K562 (cell line): ENCODE measurements at regions not wholly inside any gene's neighbourhood (a gene's known extent, or its start where the extent isn't known, plus 50 kb on each side); places are given as distances from the start of the nearest gene placed in this dataset.

ENCODE experiments used
- ATAC-seq: fragments of 200-7000 bp; cut with Tn5 transposase; 3 replicates; pipeline ENCODE4 v1.9.1; 2020; ENCODE audit warnings: moderate library complexity
- BruUV-seq: library from RNA; stranded (reverse); fragments of 400-500 nt; replicated peaks from 2 replicates; lab custom pipeline; 2021; lab: Mats Ljungman, UMichigan
- CTCF ChIA-PET: fragments of 300-600 bp; formaldehyde crosslinking; extraction: SDS; loops from one replicate; lab custom pipeline; 2021; ENCODE audit warnings: low intra/inter-chr PET ratio; lab: Yijun Ruan, JAX
- POLR2A ChIA-PET: fragments of 300-600, 350-650 bp; sonication (Branson Sonifier 250); formaldehyde crosslinking; extraction: SDS; loops from one replicate; lab custom pipeline; 2021; ENCODE audit warnings: antibody characterized with exemption, inconsistent platforms; lab: Yijun Ruan, JAX
- DNase-seq, 4 experiments: peaks; one replicate each; pipeline versions ENCODE4 v3.0.0 to v3.0.0-alpha.2; 2011 to 2018; ENCODE audit warnings: low spot score in 3 of 4, mixed read lengths in 3 of 4; ENCODE audit errors: extremely low read depth in 1 of 4
- FAIRE-seq: peaks from 2 replicates; lab custom pipeline; 2011; peaks lifted over from hg19 to GRCh38; lab: Jason Lieb, UNC
- H2AFZ ChIP-seq: 2 replicates; pipeline ENCODE4 v1.6.0; 2011; ENCODE audit warnings: low read depth, low read length, control low read depth, inconsistent platforms
- H3K27ac ChIP-seq: fragments of 200-600 bp; 3 replicates; pipeline ENCODE4 v1.8.0; 2011; ENCODE audit warnings: low read depth, mild to moderate bottlenecking, control low read depth, inconsistent platforms, low read length, moderate library complexity, mixed read lengths; ENCODE audit errors: extremely low read depth
- H3K27me3 ChIP-seq, 2 experiments: fragments of 300-600 bp in 1 of 2; 2 replicates in 1 of 2; 3 replicates in 1 of 2; pipeline versions ENCODE4 v1.6.0 to v1.8.0; 2011; ENCODE audit warnings: inconsistent platforms in 2 of 2, low read length in 2 of 2, mild to moderate bottlenecking in 1 of 2, mixed read lengths in 1 of 2, moderate library complexity in 1 of 2; ENCODE audit not compliant: control insufficient read depth in 2 of 2, insufficient read depth in 2 of 2
- H3K36me3 ChIP-seq: fragments of 300-600 bp; 3 replicates; pipeline ENCODE4 v1.8.0; 2011; ENCODE audit warnings: mild to moderate bottlenecking, low read length, inconsistent platforms; ENCODE audit not compliant: control insufficient read depth, insufficient read depth
- H3K4me1 ChIP-seq, 2 experiments: fragments of 200-600 bp in 1 of 2; replicated peaks in 1 of 2; 2 replicates in 1 of 2; 3 replicates in 1 of 2; pipeline versions ENCODE4 v1.5.1 to v1.8.0; 2011; ENCODE audit warnings: inconsistent platforms in 2 of 2, low read length in 2 of 2, mild to moderate bottlenecking in 1 of 2, mixed read lengths in 1 of 2, moderate library complexity in 1 of 2; ENCODE audit not compliant: control insufficient read depth in 2 of 2, insufficient read depth in 2 of 2
- H3K4me2 ChIP-seq: 2 replicates; pipeline ENCODE4 v1.6.1; 2011; ENCODE audit warnings: low read length, control low read depth, inconsistent platforms, mixed read lengths; ENCODE audit not compliant: insufficient read depth
- H3K4me3 ChIP-seq: fragments of 200-600 bp; sonication (generic), shearing (Covaris generic); 2 replicates; pipeline ENCODE4 v1.5.1; 2016; ENCODE audit warnings: control low read depth, inconsistent platforms
- H3K79me2 ChIP-seq: fragments of 200-600 bp; 3 replicates; pipeline ENCODE4 v1.8.0; 2011; ENCODE audit warnings: low read length, inconsistent platforms; ENCODE audit not compliant: control insufficient read depth, insufficient read depth
- H3K9ac ChIP-seq, 2 experiments: 2 replicates each; pipeline versions ENCODE4 v1.6.0 to v1.6.1; 2011; ENCODE audit warnings: low read depth in 2 of 2, low read length in 2 of 2, control low read depth in 1 of 2, inconsistent platforms in 1 of 2, mild to moderate bottlenecking in 1 of 2, mixed read lengths in 1 of 2; ENCODE audit not compliant: insufficient read depth in 1 of 2
- H3K9me1 ChIP-seq: one replicate; pipeline ENCODE4 v1.6.0; 2011; ENCODE audit warnings: inconsistent platforms, mild to moderate bottlenecking, low read length, moderate library complexity; ENCODE audit not compliant: control insufficient read depth, insufficient read depth
- H3K9me3 ChIP-seq: replicated peaks from 2 replicates; pipeline ENCODE4 v1.5.1; 2011; ENCODE audit warnings: low read depth, low read length, inconsistent platforms; ENCODE audit not compliant: control insufficient read depth, insufficient read depth
- H4K20me1 ChIP-seq: replicated peaks from 2 replicates; pipeline ENCODE4 v1.6.1; 2011; ENCODE audit warnings: low read length, inconsistent platforms, mixed read lengths; ENCODE audit not compliant: control insufficient read depth, insufficient read depth
- CREBBP ChIP-seq: IDR thresholded peaks from one replicate; pipeline ENCODE4 v1.6.1; 2012; ENCODE audit warnings: low read depth, mild to moderate bottlenecking, control low read depth, inconsistent platforms, low read length
- FOXK2 ChIP-seq, 2 experiments: fragments of 450-650 bp; IDR thresholded peaks in 1 of 2; conservative IDR thresholded peaks in 1 of 2; 2 replicates each; pipeline ENCODE4 v1.6.1; 2016; ENCODE audit warnings: low read depth in 2 of 2, mild to moderate bottlenecking in 1 of 2
- GATAD2A ChIP-seq: fragments of 450-650 bp; IDR thresholded peaks from 2 replicates; pipeline ENCODE4 v1.6.1; 2017
- HMGN3 ChIP-seq: IDR thresholded peaks from 2 replicates; pipeline ENCODE4 v1.6.1; 2011; ENCODE audit warnings: borderline replicate concordance, low read depth, mild to moderate bottlenecking, mixed read lengths, low read length; ENCODE audit not compliant: insufficient read length; ENCODE audit errors: extremely low read depth
- KDM1A ChIP-seq, 2 experiments: fragments of 450-650 bp; IDR thresholded peaks; 2 replicates each; pipeline ENCODE4 v1.6.1; 2016; ENCODE audit warnings: mild to moderate bottlenecking in 2 of 2
- KHSRP ChIP-seq: fragments of 450-650 bp; IDR thresholded peaks from 2 replicates; pipeline ENCODE4 v1.6.1; 2017
- MAFF ChIP-seq: IDR thresholded peaks from 2 replicates; pipeline ENCODE4 v1.6.1; 2012; ENCODE audit warnings: low read length, improper control_type of control experiment
- PHTF2 ChIP-seq: fragments of 250-450 bp; sonication (Bioruptor Pico); IDR thresholded peaks from 2 replicates; pipeline ENCODE4 v1.5.0; 2021; ENCODE audit warnings: mild to moderate bottlenecking
- POLR3A ChIP-seq: IDR thresholded peaks from 2 replicates; pipeline ENCODE4 v1.6.1; 2011; ENCODE audit warnings: borderline replicate concordance, mild to moderate bottlenecking, moderate library complexity; ENCODE audit not compliant: insufficient read length, insufficient read depth; ENCODE audit errors: extremely low read depth
- SREBF2 ChIP-seq: sonication (generic); formaldehyde crosslinking; IDR thresholded peaks from 2 replicates; pipeline ENCODE4 v1.4.0; 2020; ENCODE audit warnings: mild to moderate bottlenecking, missing genetic modification reagents
- THRAP3 ChIP-seq: fragments of 450-650 bp; IDR thresholded peaks from 2 replicates; pipeline ENCODE4 v1.6.1; 2016; ENCODE audit warnings: mild to moderate bottlenecking, inconsistent platforms, borderline replicate concordance
- ZNF561 ChIP-seq: fragments of 450-650 bp; formaldehyde crosslinking; conservative IDR thresholded peaks from 2 replicates; pipeline ENCODE4 v1.4.0; 2020; ENCODE audit warnings: mild to moderate bottlenecking, moderate library complexity
- ZNF589 ChIP-seq: fragments of 200-800 bp; sonication (Bioruptor generic); IDR thresholded peaks from 2 replicates; pipeline ENCODE4 v1.6.1; 2016; ENCODE audit warnings: low read depth, missing genetic modification characterization, missing compliant biosample characterization
- ZZZ3 ChIP-seq: fragments of 450-650 bp; IDR thresholded peaks from 2 replicates; pipeline ENCODE4 v1.6.1; 2016; ENCODE audit warnings: antibody characterized with exemption, mild to moderate bottlenecking, moderate library complexity
- WGBS: fragments of 100-300 bp; shearing (Covaris generic); methylation state at CpG from one replicate; pipeline ENCODE4 v1.1.6; 2016; ENCODE audit warnings: low coverage, mixed read lengths; ENCODE audit not compliant: insufficient coverage; ENCODE audit errors: missing lambda C conversion rate; 5-methylcytosine and 5-hydroxymethylcytosine counted together
- in situ Hi-C: fragments of 300-500 bp; cut with MboI; formaldehyde crosslinking; loops from 4 replicates; pipeline ENCODE4 v1.15.0; 2018; ENCODE audit warnings: inconsistent platforms, mixed read lengths
- intact Hi-C: fragments of 100-400 bp; cut with micrococcal nuclease; formaldehyde crosslinking; loops from 2 replicates; pipeline ENCODE4 v1.14.2; 2022
- TF ChIP-seq, protein P1 (sequence below): fragments of 450-650 bp; conservative IDR thresholded peaks from 2 replicates; pipeline ENCODE4 v1.6.1; 2016; ENCODE audit warnings: missing genetic modification characterization, low read depth, mild to moderate bottlenecking, missing compliant biosample characterization, moderate library complexity
- TF ChIP-seq, protein P2 (sequence below), 2 experiments: fragments of 450-650 bp; IDR thresholded peaks; 2 replicates each; pipeline ENCODE4 v1.6.1; 2016; ENCODE audit warnings: mild to moderate bottlenecking in 2 of 2, borderline replicate concordance in 1 of 2, low read depth in 1 of 2, moderate library complexity in 1 of 2

- Histone ChIP-seq H2AFZ (no peak overlapping the region), H3K27me3 (no peaks in the 10 kb centered on the region), H3K27ac (no peak overlapping the region), H4K20me1 (no peaks in the 10 kb centered on the region), H3K4me1 (no peaks in the 10 kb centered on the region), H3K9ac (no peak overlapping the region), H3K4me3 (no peak overlapping the region), H3K4me2 (no peak overlapping the region), H3K9me3 (no peaks in the 10 kb centered on the region), H3K79me2 (no peaks in the 10 kb centered on the region), H3K9me1 (no peaks in the 10 kb centered on the region), H3K36me3 (no peaks in the 10 kb centered on the region)
- no peak for DNase-seq
- CTCF ChIA-PET, result no interaction called here
- no peak for FAIRE-seq
- intact Hi-C loops, result no loop called here
- in situ Hi-C loops, result no loop called here
- WGBS, result 0% methylated on average over 2 of the region's 2 CpGs
- POLR2A ChIA-PET, result no interaction called here
- ATAC-seq, result no peak
- BruUV-seq, result no TSS peak
- no peak for TF ChIP-seq POLR3A
- no peak for TF ChIP-seq KDM1A (IDR thresholded peaks at IDR 0.05)
- TF ChIP-seq SREBF2 (CRISPR knock-in tag), result no peak
- no peak for TF ChIP-seq PHTF2 (CRISPR knock-in tag)
- no peak for TF ChIP-seq CREBBP
- TF ChIP-seq HMGN3, result no peak
- TF ChIP-seq, protein P1, sequence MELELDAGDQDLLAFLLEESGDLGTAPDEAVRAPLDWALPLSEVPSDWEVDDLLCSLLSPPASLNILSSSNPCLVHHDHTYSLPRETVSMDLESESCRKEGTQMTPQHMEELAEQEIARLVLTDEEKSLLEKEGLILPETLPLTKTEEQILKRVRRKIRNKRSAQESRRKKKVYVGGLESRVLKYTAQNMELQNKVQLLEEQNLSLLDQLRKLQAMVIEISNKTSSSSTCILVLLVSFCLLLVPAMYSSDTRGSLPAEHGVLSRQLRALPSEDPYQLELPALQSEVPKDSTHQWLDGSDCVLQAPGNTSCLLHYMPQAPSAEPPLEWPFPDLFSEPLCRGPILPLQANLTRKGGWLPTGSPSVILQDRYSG (tag), result no peak
- no peak for TF ChIP-seq GATAD2A
- no peak for TF ChIP-seq THRAP3
- no peak for TF ChIP-seq MAFF
- no peak for TF ChIP-seq ZZZ3
- TF ChIP-seq ZNF589, result no peak
- TF ChIP-seq ZNF561 (CRISPR knock-in tag), result no peak
- TF ChIP-seq KHSRP, result no peak
- TF ChIP-seq, protein P2, sequence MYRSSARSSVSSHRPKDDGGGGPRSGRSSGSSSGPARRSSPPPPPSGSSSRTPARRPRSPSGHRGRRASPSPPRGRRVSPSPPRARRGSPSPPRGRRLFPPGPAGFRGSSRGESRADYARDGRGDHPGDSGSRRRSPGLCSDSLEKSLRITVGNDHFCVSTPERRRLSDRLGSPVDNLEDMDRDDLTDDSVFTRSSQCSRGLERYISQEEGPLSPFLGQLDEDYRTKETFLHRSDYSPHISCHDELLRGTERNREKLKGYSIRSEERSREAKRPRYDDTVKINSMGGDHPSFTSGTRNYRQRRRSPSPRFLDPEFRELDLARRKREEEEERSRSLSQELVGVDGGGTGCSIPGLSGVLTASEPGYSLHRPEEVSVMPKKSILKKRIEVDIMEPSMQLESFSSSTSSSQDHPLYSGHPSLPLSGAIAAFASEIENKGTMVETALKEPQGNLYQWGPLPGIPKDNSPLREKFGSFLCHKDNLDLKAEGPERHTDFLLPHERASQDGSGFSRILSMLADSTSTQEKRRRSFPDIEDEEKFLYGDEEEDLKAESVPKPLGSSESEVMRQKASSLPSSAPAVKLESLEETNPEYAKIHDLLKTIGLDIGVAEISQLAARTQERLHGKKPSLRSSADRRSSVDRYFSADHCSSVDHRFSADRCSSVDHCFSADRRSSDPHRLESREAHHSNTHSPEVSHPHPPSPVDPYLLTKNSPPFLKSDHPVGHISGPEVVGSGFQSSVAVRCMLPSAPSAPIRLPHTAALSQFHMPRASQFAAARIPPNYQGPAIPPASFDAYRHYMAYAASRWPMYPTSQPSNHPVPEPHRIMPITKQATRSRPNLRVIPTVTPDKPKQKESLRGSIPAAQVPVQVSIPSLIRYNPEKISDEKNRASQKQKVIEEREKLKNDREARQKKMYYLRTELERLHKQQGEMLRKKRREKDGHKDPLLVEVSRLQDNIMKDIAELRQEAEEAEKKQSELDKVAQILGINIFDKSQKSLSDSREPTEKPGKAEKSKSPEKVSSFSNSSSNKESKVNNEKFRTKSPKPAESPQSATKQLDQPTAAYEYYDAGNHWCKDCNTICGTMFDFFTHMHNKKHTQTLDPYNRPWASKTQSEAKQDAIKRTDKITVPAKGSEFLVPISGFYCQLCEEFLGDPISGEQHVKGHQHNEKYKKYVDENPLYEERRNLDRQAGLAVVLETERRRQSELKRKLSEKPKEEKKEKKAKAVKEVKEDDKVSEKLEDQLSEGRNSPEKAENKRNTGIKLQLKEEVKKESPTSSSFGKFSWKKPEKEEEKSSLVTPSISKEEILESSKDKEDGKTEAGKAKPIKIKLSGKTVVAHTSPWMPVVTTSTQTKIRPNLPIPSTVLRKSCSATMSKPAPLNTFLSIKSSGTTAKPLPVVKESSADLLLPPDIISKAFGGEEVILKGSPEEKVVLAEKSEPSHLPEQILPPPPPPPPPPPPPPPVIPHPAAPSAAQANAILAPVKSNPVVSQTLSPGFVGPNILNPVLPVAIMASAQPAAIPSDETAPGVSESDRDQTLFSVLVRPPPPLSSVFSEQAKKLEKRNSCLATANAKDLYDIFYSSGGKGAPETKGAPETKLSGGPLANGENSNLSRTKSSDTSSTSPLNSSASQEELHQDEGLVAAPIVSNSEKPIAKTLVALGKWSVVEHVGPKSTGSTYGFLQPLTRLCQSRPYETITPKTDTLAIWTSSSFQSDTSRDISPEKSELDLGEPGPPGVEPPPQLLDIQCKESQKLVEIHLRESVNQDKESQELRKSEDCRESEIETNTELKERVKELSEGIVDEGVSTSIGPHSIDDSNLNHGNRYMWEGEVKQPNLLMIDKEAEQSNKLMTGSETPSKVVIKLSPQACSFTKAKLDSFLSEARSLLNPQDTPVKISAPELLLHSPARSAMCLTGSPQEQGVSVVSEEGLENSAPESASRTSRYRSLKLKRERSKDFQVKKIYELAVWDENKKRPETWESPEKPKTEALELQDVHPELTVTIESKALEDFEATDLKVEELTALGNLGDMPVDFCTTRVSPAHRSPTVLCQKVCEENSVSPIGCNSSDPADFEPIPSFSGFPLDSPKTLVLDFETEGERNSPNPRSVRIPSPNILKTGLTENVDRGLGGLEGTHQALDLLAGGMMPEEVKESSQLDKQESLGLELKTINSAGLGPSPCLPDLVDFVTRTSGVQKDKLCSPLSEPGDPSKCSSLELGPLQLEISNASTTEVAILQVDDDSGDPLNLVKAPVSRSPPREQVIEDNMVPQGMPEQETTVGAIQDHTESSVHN (IDR thresholded peaks at IDR 0.05; ENCODE audit: borderline replicate concordance in 1 of 2, low read depth in 1 of 2), result no peak
- TF ChIP-seq FOXK2 (conservative IDR thresholded peaks at IDR 0.05 in 1 of 2, IDR thresholded peaks at IDR 0.05 in 1 of 2; ENCODE audit: low read depth in 2 of 2), result no peak
These were observed 1892.4 kb downstream of the NCAM2 start for GRCh38 chr21:22890656-22891055.
